CD4-positive, alpha-beta T cell treated with Interleukin-2 at 100 ng/mL for 4 hours (primary cell): ENCODE measurements at regions not wholly inside any gene's neighbourhood (a gene's known extent, or its start where the extent isn't known, plus 50 kb on each side); places are given as distances from the start of the nearest gene placed in this dataset.

ENCODE experiments used
- DNase-seq: peaks from one replicate; pipeline ENCODE4 v3.0.0-alpha.2; 2020; ENCODE audit warnings: low spot score

DNA sequence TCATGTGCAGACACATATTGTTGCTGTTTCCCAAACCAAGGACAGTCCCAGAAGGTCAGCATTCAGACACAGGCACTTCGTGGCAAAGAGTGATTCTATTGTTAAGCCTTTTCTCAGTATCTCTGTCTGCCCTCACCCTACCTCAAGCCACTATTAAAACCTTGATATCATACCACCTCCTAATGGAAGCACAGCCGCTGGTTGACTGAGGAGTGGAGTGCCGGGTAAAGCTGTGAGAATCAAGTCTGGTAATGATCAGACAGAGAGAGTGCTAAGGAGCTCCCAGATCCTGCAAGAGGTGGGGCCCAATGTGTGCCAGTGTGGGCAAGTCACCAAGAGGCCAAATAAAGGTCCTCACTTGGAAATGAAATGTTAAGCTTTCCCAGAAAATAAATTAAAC, 819.5 kb downstream of the BCL11A start:
- no peak for DNase-seq

DNA sequence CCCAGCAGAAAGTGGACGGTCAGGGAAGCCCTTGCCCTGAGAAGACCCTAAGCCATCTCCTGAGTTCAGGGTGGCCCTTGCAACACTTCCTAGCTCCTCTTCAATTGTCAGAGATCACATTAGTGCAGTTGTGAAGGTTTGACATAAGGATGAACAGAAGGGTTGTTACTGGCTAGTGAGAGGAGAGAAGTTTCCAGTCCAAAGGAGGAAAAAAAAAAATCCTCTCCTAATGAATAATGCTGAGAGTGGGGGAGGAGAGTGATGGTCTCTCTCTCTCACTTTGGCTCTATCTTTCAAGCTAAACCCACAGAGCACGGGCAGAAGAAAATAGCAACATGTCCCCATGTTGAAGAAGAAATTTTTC, 819.9 kb downstream of the BCL11A start:
- DNase-seq = no peak

- no peak for DNase-seq
Observed at GRCh38 chr2:59732871-59733566, 820.4 kb downstream of the BCL11A start.

GRCh38 chr2:59727121-59727590, 826.3 kb downstream of the BCL11A start:
- DNase-seq = no peak

GRCh38 chr2:59726228-59727120, 827.0 kb downstream of the BCL11A start:
- no peak for DNase-seq

DNA sequence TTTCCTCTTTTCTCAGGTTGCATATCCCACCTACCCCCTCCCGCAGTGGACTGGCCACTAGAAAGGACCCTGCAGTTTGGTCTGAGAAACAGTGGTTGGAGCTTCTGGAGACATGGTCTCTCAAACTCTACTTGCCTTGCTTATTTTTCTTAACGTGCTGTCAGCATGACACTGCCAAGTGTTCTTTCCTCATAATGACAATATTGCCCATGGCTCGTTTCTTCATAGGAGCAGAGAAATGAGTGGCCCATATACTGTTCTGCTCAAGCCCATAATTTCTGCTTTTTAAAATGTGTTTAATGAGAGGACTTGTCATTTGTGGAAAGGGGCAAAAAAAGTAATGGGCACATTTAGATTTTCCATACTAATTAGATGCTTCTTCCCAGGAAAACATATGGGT, 828.7 kb downstream of the BCL11A start:
- DNase-seq = no peak

DNA sequence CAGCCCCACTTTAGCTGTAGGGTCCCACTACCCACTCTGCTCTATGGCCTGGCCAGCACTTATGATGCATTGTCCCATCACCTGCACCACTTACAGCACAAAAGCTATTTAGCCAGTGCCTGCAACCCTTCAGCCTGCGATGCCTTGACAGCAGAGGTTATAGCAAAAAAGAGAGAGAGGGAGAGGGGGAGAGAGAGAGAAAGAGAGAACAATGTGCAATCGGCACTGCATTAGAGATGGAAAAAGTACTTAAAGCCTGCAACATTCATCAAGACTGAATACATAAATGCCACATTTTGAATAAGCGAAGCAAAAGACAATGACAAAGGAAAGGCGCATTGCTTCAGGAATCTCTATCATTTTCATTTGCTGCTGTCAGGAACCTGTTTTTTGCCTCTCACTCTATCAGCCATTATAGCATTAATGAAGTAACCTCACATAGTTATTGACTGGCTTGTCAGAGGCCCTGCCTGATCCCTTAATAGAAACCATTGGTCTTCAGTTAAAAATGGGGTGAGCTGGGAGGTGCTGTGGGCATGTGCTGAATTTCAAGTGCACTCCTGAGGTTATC, 833.1 kb downstream of the BCL11A start:
- DNase-seq = no peak

DNA sequence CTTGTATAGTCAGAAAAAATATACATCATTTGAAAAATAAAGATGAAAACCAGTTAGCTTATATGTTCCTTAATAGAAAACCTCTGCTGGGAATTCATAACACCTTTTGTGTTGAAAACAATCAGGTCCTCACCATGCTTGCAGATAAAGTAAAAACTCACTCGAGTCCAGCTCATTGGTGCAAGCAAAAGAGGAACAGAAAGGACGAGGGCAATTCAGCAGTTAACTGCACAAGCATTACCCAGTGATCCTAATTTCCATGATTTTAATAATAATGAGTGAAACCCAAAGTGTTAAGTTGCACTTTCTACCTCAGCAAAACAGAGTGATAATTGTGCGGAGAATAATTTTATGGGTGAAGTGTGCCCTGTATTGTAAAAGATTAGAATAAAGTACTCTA, 839.9 kb downstream of the BCL11A start:
- DNase-seq = no peak

DNA sequence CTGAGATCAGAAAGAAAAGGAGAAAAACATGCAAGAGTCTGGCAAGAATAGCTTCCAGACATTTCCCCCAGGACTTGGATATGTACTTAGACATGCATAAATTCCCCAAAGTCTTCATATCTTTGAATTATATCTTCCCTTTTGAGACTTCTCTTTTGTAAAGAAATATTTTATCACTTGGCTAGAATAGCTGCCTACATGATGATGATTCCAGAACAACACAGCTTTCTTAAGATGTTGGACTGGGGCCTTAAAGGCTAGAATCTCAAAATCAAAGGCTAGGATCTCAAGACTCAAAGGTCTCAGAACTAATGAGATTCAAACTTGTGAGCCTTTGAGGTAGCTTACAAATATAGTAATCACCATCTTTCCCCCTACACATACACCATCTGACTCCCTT, 842.3 kb downstream of the BCL11A start:
- DNase-seq = no peak

DNA sequence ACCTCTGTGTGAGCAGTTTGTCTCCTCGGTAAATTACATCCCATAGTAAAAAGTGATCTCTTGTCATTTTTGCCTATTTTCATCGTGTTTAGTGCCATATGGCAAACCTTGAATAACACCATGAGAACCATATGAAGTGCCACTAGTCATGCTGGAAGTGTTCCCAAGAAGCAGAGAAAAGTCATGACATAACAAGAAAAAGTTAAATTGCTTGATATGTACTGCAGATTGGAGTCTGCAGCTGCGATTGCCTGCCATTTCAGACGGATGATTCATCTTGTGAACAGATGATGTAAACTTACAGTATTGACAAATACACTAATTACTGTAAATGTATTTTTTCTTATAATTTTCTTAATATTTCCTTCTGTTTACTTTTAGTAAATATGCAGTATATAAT, 846.7 kb downstream of the BCL11A start:
- DNase-seq = no peak

DNA sequence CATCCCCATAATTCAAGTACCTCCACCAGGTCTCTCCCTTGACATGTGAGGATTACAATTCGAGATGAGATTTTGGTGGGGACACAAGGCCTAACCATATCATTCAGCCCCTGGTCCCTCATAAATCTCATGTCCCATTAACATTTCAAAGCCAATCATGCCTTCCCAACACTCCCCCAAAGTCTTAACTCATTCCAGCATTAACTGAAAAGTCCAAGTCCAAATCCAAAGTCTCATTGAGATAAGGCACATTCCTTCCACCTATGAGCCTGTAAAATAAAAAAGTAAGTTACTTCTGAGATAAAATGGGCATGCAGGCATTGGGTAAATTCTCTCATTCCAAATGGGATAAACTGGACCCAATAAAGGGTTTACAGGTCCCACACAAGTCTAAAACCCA, 849.7 kb downstream of the BCL11A start:
- DNase-seq = no peak

DNA sequence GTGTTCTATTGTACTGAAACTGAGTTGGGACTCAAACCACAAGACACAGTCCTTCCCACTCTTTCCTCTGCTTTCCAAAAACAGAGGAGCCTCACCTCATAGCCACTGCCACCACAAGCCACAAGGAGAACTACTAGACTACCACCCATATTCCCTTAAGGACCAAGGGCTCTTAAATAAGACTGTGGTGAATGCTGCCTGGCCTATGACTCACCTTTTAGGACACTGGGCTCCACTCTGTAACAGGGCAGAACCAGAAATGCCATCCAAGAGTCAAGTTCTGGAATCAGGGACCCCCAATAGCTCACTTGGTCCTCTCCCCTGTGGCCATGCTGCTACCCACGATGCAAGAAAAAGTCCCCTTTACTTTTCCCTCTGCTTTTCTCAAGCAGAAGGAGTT, 851.4 kb downstream of the BCL11A start:
- no peak for DNase-seq

DNA sequence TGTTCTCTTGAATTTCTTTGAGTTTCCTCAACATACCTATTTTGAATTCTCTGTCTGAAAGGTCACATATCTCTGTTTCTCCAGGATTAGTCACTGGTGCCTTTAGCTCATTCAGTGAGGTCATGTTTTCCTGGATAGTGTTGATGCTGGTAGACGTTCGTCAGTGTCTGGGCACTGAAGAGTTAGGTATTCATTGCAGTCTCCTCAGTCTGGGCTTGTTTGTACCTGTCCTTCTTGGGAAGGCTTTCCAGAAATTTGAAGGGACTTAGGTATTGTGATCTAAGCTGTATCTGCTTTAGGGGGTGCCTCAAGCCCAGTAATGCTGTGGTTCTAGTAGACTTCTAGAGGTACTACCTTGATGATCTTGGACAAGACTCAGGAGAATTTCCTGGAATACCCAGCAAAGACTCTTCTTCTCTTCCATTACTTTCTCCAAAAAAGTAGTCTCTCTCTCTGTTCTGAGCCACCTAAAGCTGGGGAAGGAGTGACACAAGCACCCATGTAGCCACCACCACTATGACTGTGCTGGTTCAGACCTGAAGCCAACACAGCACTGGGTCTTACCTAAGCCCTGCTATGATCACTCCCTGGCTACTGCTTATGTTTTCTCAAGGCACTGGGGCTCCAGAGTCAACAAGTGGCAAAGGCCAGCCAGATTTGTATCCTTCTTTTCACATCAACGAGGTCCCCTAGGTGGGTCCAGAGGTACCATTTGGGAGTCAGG, 852.0 kb downstream of the BCL11A start:
- no peak for DNase-seq

GRCh38 chr2:59694176-59694575, 859.3 kb downstream of the BCL11A start:
- DNase-seq = no peak

GRCh38 chr2:59693231-59693959, 860.1 kb downstream of the BCL11A start:
- DNase-seq = no peak

DNA sequence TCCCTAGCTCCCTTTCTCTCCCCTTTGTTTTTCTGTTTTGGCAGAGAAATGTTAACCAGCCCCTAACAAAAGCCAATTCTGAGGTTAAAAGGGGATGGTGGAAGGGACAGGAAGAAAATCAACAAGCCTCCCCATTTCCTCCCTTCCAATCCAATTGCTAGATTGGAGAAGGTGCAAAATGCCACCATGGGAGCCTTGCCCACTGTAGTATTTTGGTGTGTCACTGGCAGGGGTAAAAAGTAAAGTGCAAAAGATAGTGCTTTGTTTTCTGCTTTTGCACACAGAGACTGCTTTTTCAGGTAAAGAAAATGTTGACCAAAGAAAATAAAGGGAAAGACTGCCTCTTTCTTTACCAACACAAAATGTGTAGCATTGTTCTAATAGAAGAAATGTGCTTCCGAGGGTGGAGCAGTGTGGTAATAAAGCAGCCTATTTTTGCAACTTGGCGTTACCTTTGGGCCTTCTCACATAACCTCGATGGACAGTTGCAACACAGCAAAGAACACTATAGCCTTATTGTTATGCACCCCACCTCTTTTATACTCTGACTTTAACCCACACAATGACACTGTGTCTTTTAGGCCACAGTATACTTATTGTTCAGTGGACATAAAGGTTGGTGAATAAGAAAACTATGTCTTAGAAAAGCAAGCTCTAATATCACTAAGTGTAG, 861.8 kb downstream of the BCL11A start:
- no peak for DNase-seq

- DNase-seq = no peak
Observed at GRCh38 chr2:59690849-59691248, 862.6 kb downstream of the BCL11A start.

DNA sequence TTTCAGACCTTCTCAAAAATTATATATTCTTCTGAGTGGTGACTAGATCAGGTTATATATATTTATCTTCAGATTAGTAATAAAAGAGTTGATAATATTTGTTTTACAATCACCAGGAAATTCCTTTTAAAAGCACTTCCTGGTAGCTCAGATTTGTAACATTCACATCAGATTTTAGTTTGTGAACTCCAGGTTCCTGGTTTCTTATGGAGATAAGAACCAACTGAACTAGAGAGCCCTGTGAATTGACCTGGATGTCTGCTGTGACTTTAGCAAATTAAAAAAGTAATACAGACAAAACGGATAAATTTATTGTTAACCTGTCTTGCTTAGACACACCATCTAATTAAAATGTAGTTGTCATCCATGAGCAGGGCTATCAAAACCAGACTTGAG, 868.7 kb downstream of the BCL11A start:
- no peak for DNase-seq

DNA sequence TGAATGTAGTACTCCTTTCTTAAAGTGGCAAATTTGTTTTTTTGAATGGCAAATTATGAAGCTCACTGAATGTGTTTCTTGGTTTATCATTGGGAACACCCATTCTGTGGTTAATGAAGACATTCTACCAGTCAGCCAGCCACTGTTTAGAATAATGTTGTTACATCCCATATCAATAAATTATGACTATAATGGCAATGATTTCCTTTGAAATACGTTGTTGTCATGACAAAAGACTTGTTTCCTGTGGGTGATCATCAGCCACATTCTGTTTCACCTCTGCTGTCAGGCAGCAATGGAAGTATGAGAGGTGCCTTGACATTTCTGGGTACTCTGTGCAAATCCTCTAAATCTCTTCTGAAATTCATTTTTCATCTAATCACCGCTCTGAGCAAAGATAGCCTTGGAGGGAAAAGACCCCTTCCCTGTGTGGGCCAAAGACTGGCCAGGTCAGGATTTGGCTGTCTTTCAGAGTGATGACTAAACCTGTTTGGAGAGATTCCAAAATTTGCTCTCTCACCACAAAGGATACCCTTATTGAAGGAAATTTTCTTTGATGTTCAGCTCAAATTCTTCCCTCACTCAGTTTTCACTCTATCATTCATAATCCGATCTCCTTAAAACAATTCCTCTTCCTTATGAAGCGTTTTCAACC, 869.2 kb downstream of the BCL11A start:
- DNase-seq = no peak

GRCh38 chr2:59680863-59681262, 872.6 kb downstream of the BCL11A start:
- DNase-seq = no peak

DNA sequence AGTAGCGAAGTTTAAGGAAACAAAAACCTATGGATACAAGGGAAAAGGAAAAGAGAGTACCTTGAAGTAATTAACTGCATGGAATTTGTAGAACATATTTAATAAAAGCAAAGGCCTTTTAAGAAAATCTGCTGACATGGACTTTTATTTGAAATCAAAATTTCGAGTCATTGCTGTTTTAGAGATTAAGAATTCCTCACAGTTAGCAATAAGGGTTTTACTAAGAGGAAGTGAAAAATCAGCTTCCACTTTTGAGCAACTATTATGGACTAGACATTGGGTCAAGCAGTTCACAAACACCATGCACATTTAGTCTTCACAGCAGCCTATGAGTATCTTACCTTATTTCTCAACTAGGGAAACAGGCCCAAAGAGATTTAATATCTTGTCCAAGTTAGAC, 876.3 kb downstream of the BCL11A start:
- DNase-seq = no peak
